HEK293 (cell line): ENCODE measurements at regions not wholly inside any gene's neighbourhood (a gene's known extent, or its start where the extent isn't known, plus 50 kb on each side); places are given as distances from the start of the nearest gene placed in this dataset.

Experiments
- CTCF ChIA-PET: fragments of 350-600 bp; formaldehyde crosslinking; extraction: SDS; loops from one replicate; lab custom pipeline; 2021; ENCODE audit warnings: antibody characterized with exemption; lab: Yijun Ruan, JAX
- POLR2A ChIA-PET: fragments of 300-600 bp; formaldehyde crosslinking; extraction: SDS; loops from one replicate; lab custom pipeline; 2020; ENCODE audit warnings: antibody characterized with exemption, inconsistent platforms; lab: Yijun Ruan, JAX
- H3K27ac ChIP-seq: fragments of 200-500 bp; sonication (Bioruptor generic); 2 replicates; pipeline ENCODE4 v1.5.1; 2014; ENCODE audit warnings: low read depth, low read length, control low read depth, inconsistent platforms; ENCODE audit errors: extremely low read depth
- H3K36me3 ChIP-seq, 2 experiments: fragments of 200-500 bp in 1 of 2; sonication (Bioruptor generic) in 1 of 2; 1 replicate in 1 of 2; 2 replicates in 1 of 2; pipeline ENCODE4 v1.5.1; 2014 to 2017; ENCODE audit warnings: inconsistent platforms in 2 of 2, low read length in 2 of 2; ENCODE audit not compliant: control insufficient read depth in 2 of 2, insufficient read depth in 1 of 2
- H3K4me1 ChIP-seq: fragments of 200-500 bp; sonication (Bioruptor generic); 2 replicates; pipeline ENCODE4 v1.5.1; 2014; ENCODE audit warnings: mild to moderate bottlenecking, low read length, inconsistent platforms; ENCODE audit not compliant: control insufficient read depth, insufficient read depth
- H3K4me3 ChIP-seq: 2 replicates; pipeline ENCODE4 v1.5.1; 2011; ENCODE audit warnings: low read depth, mild to moderate bottlenecking, control low read depth, low read length, moderate library complexity
- H3K9me3 ChIP-seq: fragments of 200-500 bp; sonication (Bioruptor generic); 2 replicates; pipeline ENCODE4 v1.5.1; 2014; ENCODE audit warnings: low read depth, low read length, inconsistent platforms; ENCODE audit not compliant: control insufficient read depth, insufficient read depth
- ELK4 ChIP-seq: IDR thresholded peaks from 2 replicates; pipeline ENCODE4 v1.6.1; 2011; ENCODE audit warnings: mild to moderate bottlenecking, low read depth, low read length, borderline replicate concordance
- HOXC10 ChIP-seq: sonication (generic); formaldehyde crosslinking; IDR thresholded peaks from 2 replicates; pipeline ENCODE4 v1.8.1; 2023; ENCODE audit warnings: mild to moderate bottlenecking, missing genetic modification reagents
- KLF17 ChIP-seq: fragments of 450-650 bp; formaldehyde crosslinking; IDR thresholded peaks from 2 replicates; pipeline ENCODE4 v1.5.1; 2016; ENCODE audit warnings: missing biosample characterization, missing genetic modification characterization
- MZF1 ChIP-seq: fragments of 450-650 bp; formaldehyde crosslinking; IDR thresholded peaks from 2 replicates; pipeline ENCODE4 v1.5.1; 2017; ENCODE audit warnings: missing biosample characterization, missing genetic modification characterization, borderline replicate concordance
- SCRT1 ChIP-seq: fragments of 450-650 bp; formaldehyde crosslinking; IDR thresholded peaks from 2 replicates; pipeline ENCODE4 v1.5.1; 2016; ENCODE audit warnings: missing biosample characterization, missing genetic modification characterization, borderline replicate concordance
- SETDB1 ChIP-seq: IDR thresholded peaks from one replicate; pipeline ENCODE4 v1.6.1; 2017; ENCODE audit warnings: mild to moderate bottlenecking, low read length, moderate library complexity, mixed read lengths; ENCODE audit not compliant: insufficient read length
- ZBTB1 ChIP-seq: fragments of 450-650 bp; formaldehyde crosslinking; IDR thresholded peaks from 2 replicates; pipeline ENCODE4 v1.5.1; 2016; ENCODE audit warnings: missing biosample characterization, missing genetic modification characterization
- ZBTB10 ChIP-seq: fragments of 450-650 bp; formaldehyde crosslinking; IDR thresholded peaks from 2 replicates; pipeline ENCODE4 v1.5.1; 2016; ENCODE audit warnings: missing biosample characterization, missing genetic modification characterization
- ZBTB49 ChIP-seq: fragments of 450-650 bp; formaldehyde crosslinking; IDR thresholded peaks from 2 replicates; pipeline ENCODE4 v1.5.1; 2016; ENCODE audit warnings: missing biosample characterization, missing genetic modification characterization, low read depth
- ZBTB7A ChIP-seq: fragments of 450-650 bp; formaldehyde crosslinking; IDR thresholded peaks from 2 replicates; pipeline ENCODE4 v1.5.1; 2016; ENCODE audit warnings: low read depth, missing biosample characterization, missing genetic modification characterization
- ZNF202 ChIP-seq: fragments of 450-650 bp; formaldehyde crosslinking; IDR thresholded peaks from 2 replicates; pipeline ENCODE4 v1.5.1; 2016; ENCODE audit warnings: missing biosample characterization, missing genetic modification characterization, borderline replicate concordance
- ZNF311 ChIP-seq: fragments of 450-650 bp; formaldehyde crosslinking; IDR thresholded peaks from 2 replicates; pipeline ENCODE4 v1.5.1; 2017; ENCODE audit warnings: missing biosample characterization, missing genetic modification characterization, borderline replicate concordance
- ZNF37A ChIP-seq: fragments of 450-650 bp; IDR thresholded peaks from 2 replicates; pipeline ENCODE4 v1.5.1; 2018; ENCODE audit warnings: missing biosample characterization, missing genetic modification characterization
- ZNF621 ChIP-seq: fragments of 450-650 bp; formaldehyde crosslinking; IDR thresholded peaks from 2 replicates; pipeline ENCODE4 v1.5.1; 2017; ENCODE audit warnings: missing biosample characterization, missing genetic modification characterization
- ZNF624 ChIP-seq: fragments of 450-650 bp; formaldehyde crosslinking; IDR thresholded peaks from 2 replicates; pipeline ENCODE4 v1.5.1; 2017; ENCODE audit warnings: missing biosample characterization, missing genetic modification characterization
- ZNF664 ChIP-seq: fragments of 450-650 bp; formaldehyde crosslinking; IDR thresholded peaks from 2 replicates; pipeline ENCODE4 v1.5.1; 2016; ENCODE audit warnings: missing biosample characterization, missing genetic modification characterization
- ZNF692 ChIP-seq: fragments of 450-650 bp; formaldehyde crosslinking; IDR thresholded peaks from 2 replicates; pipeline ENCODE4 v1.5.1; 2016; ENCODE audit warnings: missing biosample characterization, missing genetic modification characterization
- ZSCAN18 ChIP-seq: fragments of 450-650 bp; formaldehyde crosslinking; IDR thresholded peaks from 2 replicates; pipeline ENCODE4 v1.5.1; 2016; ENCODE audit warnings: missing biosample characterization, missing genetic modification characterization

- CTCF ChIA-PET: no interaction called here
- Histone ChIP-seq H3K36me3 (no peaks in the 10 kb centered on the region), H3K4me1 (no peaks in the 10 kb centered on the region), H3K27ac (no peak overlapping the region), H3K9me3 (no peaks in the 10 kb centered on the region)
- TF ChIP-seq SCRT1 (tag by site-specific recombination) (no peak), ZNF37A (tag by site-specific recombination) (no peak), SETDB1 (no peak), ZNF664 (tag by site-specific recombination) (no peak), ZNF621 (tag by site-specific recombination) (no peak), ZBTB49 (tag by site-specific recombination) (no peak), KLF17 (no peak), ZNF202 (tag by site-specific recombination) (no peak), ZNF624 (no peak), ZBTB10 (no peak), MZF1 (no peak), ZBTB7A (tag by site-specific recombination) (no peak), ELK4 (no peak), ZNF311 (tag by site-specific recombination) (no peak), ZNF692 (no peak)
- TF ChIP-seq, all 188 proteins: peak for 0
- POLR2A ChIA-PET: no interaction called here
- H3K4me3 ChIP-seq: no peak overlapping the region
Measured at GRCh38 chr2:12071318-12071717, 324.9 kb downstream of the LPIN1 start.

- ChIA-PET POLR2A (no interaction called here), CTCF (no interaction called here)
- Histone ChIP-seq H3K36me3 (no peaks in the 10 kb centered on the region), H3K4me1 (peaks cover 6% of the 10 kb centered on the region; the same call in 1 of the 2 replicates), H3K27ac (no peak overlapping the region), H3K9me3 (no peaks in the 10 kb centered on the region), H3K4me3 (no peak overlapping the region)
- TF ChIP-seq ZSCAN18: no peak
- no peak for TF ChIP-seq HOXC10 (CRISPR knock-in tag)
- TF ChIP-seq ZBTB1 (tag by site-specific recombination): no peak
Measured at GRCh38 chr2:12073217-12073852, 326.9 kb downstream of the LPIN1 start.
